HG03521 (cell line): ENCODE measurements at regions not wholly inside any gene's neighbourhood (a gene's known extent, or its start where the extent isn't known, plus 50 kb on each side); places are given as distances from the start of the nearest gene placed in this dataset.

Source experiments
- ATAC-seq: cut with Tn5 transposase; IDR thresholded peaks from one replicate; pipeline ENCODE4 v1.9.1; 2021; ENCODE audit warnings: mild to moderate bottlenecking, moderate library complexity; ENCODE audit not compliant: unreplicated experiment

GRCh38 chr13:34037636-34038540, 219.9 kb downstream of the RFC3 start:
- ATAC-seq, result no peak

DNA sequence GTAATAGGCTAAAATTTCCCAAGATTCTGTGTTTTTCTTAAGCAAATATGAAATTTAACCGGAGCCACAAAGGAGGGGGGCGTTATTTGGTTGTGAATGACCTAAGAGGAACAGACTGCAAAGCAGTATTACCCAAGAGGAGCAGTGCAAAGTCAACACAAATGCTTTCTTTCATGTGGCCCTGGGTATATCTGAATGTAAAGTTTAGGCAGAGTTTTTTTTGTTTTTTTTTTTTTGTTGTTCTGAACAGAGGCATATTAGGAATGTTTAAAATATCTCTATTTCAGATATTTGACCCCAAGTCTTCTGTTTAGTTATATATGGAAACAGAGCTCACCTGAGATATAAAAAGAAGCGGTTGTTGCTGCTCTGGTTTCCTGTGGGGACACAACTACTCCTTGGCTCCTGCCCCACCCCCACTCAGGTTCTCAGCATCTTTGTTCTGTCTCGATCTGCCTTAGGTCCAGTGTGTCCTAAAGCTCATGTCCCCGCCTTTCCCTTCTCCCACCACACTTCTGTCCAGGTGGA, 220.7 kb downstream of the RFC3 start:
- ATAC-seq, result no peak

DNA sequence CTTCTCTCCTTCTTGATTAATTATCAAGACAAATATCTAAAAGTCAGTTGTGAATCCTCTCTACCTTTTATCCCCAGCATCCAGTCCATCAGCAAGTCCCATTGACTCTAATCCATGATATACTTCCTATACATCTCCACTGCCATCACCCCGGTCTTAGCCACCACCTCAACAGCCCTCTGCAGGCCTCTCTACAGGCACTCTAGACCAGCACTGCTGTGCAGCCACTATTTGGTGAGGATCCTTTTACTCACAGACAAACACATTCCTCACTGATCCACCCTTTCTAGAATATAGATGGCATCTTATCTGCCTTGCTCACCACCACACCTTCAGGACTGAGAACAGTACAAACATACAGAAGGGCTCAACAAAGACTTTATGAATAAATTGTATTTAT, 221.7 kb downstream of the RFC3 start:
- ATAC-seq, result no peak

- ATAC-seq, result no peak
These were observed 222.9 kb downstream of the RFC3 start for GRCh38 chr13:34040863-34041262.

DNA sequence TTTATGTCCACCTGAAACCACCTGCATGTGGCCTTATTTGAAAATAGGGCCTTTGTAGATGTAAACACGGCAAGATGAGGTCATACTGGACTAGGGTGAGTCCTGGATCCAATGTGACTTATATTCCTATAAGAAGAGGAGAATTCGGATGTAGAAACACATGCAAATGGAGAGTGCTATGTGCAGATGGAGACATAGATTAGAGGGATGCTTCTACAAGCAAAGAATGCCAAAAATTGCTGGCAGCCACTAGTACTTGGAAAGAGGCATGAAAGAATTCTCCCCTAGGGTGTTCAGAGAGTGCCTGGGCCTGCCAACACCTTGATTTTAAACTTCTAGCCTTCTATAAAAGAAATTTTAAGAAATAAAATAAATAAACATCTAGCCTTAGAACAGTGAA, 226.1 kb downstream of the RFC3 start:
- no peak for ATAC-seq

GRCh38 chr13:34044660-34045080, 226.7 kb downstream of the RFC3 start:
- ATAC-seq, result no peak

DNA sequence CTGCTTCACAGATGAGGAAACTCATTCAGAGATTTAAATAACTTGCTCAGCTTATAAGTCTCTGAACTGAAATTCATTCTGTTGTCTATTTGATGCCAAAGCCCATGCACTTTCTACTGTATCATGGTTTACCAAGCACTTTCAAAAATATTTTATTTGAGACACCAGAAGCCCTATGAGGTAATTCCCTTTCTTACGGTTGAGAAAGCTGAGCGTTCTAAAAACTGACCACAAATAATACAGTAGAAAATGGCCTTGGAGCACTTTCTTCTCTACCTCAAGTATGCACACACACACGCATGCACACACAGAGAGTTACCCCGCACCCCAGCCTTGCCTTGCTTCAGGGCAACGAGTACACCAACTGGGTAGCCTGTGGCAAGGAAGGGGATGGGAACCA, 228.5 kb downstream of the RFC3 start:
- ATAC-seq, result no peak

DNA sequence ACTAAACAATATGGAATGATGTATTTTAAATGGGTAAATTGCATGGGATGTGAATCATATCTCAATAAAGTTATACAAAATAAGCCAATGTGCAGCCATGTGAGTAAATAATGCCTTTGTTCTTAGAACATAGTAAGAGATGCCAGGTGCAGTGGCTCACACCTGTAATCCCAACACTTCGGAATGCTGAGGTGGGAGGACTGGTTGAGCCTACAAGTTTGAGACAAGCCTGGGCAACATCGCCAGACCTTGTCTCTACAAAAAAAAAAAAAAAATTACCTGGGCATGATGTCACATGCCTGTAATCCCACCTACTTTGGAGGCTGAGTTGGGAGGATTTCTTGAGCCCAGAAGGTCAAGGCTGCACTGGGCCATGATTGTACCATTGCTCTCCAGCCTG, 230.7 kb downstream of the RFC3 start:
- no peak for ATAC-seq

GRCh38 chr13:34056733-34057258, 238.8 kb downstream of the RFC3 start:
- ATAC-seq, result no peak

DNA sequence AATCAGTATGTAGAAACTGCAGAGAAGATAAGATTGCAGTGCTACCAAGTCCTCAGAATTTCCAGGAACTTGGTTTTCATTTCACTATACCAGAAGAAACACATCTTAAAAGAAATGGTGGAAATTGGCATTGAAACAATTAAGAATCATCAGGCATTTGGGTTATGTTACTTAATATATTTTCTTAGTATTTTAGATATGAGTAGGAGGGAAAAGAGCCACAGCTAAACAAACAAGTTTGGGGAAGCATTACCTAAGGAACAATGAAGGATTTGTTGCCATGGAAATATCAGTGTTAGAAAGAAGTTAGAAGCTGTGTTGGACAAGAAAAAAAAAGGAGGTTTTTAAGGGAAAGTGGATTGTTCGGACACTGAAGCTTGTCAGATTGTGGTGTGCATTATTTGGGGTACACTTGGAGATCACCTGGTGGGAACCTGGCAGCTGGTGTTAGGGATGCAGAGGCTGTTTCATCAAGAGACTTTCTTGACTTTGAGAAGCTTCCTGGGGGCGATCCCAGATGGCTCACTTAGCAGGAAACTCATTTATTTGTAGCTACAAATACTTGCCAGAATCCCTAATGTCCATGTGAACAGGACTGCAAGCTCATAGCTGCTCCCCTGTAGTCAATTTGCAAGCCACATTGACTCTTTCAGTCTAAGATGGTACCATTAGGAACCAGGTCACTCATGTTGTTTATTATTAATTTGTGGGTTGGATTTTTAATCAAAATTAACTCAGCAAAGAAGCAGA, 246.7 kb downstream of the RFC3 start:
- ATAC-seq, result no peak

DNA sequence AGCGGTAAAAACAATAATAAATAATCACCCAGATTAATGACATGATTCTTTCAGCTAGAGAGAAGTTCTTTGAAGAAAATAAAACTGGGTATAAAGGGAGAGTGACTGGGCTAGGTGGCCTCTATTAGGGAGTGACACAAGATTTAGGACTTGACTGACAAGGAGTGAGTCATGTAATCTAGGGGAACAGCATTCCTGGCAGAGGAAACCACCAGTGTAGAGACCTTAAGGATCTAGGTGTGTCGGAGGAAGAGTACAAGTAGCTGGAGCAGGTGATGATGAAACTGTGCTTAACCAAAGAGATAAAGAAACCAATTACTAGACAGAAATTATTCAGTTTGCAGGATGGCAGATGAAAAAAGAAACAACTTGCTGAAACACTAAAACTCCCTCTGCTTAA, 248.0 kb downstream of the RFC3 start:
- ATAC-seq, result no peak

GRCh38 chr13:34066344-34066743, 248.4 kb downstream of the RFC3 start:
- no peak for ATAC-seq

DNA sequence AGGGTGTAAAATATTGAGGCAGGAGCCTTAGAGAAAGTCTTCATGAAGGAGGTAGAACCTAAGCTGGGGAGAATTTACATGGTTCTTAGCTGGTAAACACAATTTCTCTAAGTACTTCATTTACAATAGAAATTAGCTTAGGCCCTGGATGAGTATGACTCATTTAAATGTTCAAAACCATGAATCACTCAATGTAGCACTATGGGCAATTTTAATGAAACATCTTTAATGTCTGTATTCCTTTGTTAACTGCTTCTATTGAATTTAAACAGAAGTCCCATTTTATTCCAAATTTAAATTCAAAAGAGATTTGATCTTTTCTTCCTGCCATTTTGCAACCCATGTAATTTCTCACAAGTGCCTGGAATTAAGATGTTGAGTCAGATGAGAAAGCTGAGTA, 252.1 kb downstream of the RFC3 start:
- no peak for ATAC-seq

GRCh38 chr13:34070544-34071303, 252.8 kb downstream of the RFC3 start:
- no peak for ATAC-seq

GRCh38 chr13:34076319-34076718, 258.4 kb downstream of the RFC3 start:
- no peak for ATAC-seq

GRCh38 chr13:34076943-34077703, 259.2 kb downstream of the RFC3 start:
- ATAC-seq, result no peak

GRCh38 chr13:34078334-34078999, 260.5 kb downstream of the RFC3 start:
- no peak for ATAC-seq

DNA sequence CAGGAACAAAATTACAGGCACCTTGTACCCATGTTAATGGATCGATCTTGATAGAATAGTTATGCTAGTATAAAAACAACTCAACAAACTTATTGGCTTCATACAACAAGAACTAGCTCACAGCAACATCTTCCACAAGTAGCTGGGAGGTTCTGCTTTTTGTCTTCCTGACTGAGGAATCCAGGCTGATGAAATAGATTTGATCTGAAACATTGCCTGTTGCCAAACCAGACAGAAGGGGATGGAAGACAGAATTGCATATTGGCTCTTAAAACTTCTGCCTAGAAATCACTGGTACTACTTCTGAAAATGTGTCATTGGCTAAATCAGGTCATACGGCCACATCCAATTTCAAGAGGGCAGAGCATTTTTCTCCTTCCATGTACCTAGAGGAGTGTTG, 267.3 kb downstream of the RFC3 start:
- no peak for ATAC-seq

- ATAC-seq, result no peak
These were observed 268.3 kb downstream of the RFC3 start for GRCh38 chr13:34086281-34086680.

DNA sequence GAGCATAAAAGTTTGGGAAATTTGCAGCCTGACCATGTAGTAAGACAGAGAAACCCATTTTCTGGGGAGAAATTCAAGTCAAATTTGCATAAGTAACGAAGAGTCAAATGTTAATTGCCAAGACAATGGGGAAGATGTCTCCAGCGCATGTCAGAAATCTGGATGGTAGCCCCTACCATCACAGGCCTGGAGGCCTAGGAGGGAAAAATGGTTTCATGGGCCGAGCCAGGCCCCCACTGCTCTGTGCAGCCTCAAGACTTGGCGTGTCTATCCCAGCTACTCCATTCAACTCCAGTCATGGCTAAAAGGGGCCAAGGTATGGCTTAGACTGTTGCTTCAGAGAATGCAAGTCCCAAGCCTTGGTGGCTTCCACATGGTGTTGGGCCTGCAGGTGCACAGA, 269.8 kb downstream of the RFC3 start:
- ATAC-seq, result no peak
